HCT116 (cell line): ENCODE measurements at regions not wholly inside any gene's neighbourhood (a gene's known extent, or its start where the extent isn't known, plus 50 kb on each side); places are given as distances from the start of the nearest gene placed in this dataset.
"Not testable (repeated sequence)": the region's sequence is repeated elsewhere in the genome, so short reads cannot be mapped to it uniquely, and the experiment has no call there.

Experiments
- ATAC-seq: fragments of 200-7000 bp; cut with Tn5 transposase; 2 replicates; pipeline ENCODE4 v1.9.1; 2020; ENCODE audit warnings: mild to moderate bottlenecking, moderate library complexity
- BruUV-seq: library from RNA; stranded (reverse); fragments of 400-500 nt; replicated peaks from 2 replicates; lab custom pipeline; 2021; lab: Mats Ljungman, UMichigan
- CTCF ChIA-PET: fragments of 300-600 bp; sonication (Branson Sonifier 250); formaldehyde crosslinking; loops from one replicate; lab custom pipeline; 2021; ENCODE audit warnings: antibody characterized with exemption; lab: Charles Lee
- POLR2A ChIA-PET: fragments of 300-600, 350-600 bp; sonication (Branson Sonifier 250); formaldehyde crosslinking; loops from one replicate; lab custom pipeline; 2021; ENCODE audit warnings: antibody characterized with exemption; lab: Charles Lee
- RAD21 ChIA-PET, 2 experiments: fragments of 300-600 bp; sonication (Branson Sonifier 250); formaldehyde crosslinking; loops; one replicate each; lab custom pipeline; 2023; ENCODE audit warnings: low total read pairs in 2 of 2; ENCODE audit not compliant: uncharacterized antibody in 2 of 2, unreplicated experiment in 2 of 2, low non-redundant PET in 1 of 2; lab: Charles Lee
- DNase-seq: peaks from one replicate; pipeline ENCODE4 v3.0.0-alpha.2; 2010; ENCODE audit warnings: low read depth, low spot score
- H2AFZ ChIP-seq: fragments of 200-600 bp; shearing (Covaris generic), sonication (generic); 2 replicates; pipeline ENCODE4 v1.6.1; 2017; ENCODE audit warnings: low read depth, mixed run types, mixed read lengths, antibody characterized with exemption, low read length; ENCODE audit not compliant: poor library complexity, severe bottlenecking
- H3K27ac ChIP-seq: 2 replicates; pipeline ENCODE4 v1.5.1; 2012; ENCODE audit warnings: low read depth, low read length
- H3K27me3 ChIP-seq: fragments of 200-600 bp; sonication (generic); 2 replicates; pipeline ENCODE4 v1.6.1; 2016; ENCODE audit warnings: mixed run types, low read length, mixed read lengths; ENCODE audit not compliant: insufficient read depth
- H3K36me3 ChIP-seq, 2 experiments: fragments of 200-500 bp in 1 of 2; fragments of 200-600 bp in 1 of 2; sonication (Bioruptor generic) in 1 of 2; sonication (generic) in 1 of 2; 2 replicates each; pipeline versions ENCODE4 v1.5.1 to v1.6.1; 2014 to 2016; ENCODE audit warnings: low read length in 2 of 2, inconsistent platforms in 1 of 2, mixed read lengths in 1 of 2, mixed run types in 1 of 2; ENCODE audit not compliant: insufficient read depth in 2 of 2, control insufficient read depth in 1 of 2
- H3K4me1 ChIP-seq, 2 experiments: fragments of 200-600 bp in 1 of 2; sonication (generic) in 1 of 2; 2 replicates each; pipeline versions ENCODE4 v1.5.1 to v1.6.1; 2012 to 2017; ENCODE audit warnings: low read length in 2 of 2, inconsistent platforms in 1 of 2, mild to moderate bottlenecking in 1 of 2, mixed read lengths in 1 of 2, mixed run types in 1 of 2, moderate library complexity in 1 of 2; ENCODE audit not compliant: insufficient read depth in 2 of 2, control insufficient read depth in 1 of 2
- H3K4me2 ChIP-seq: fragments of 200-600 bp; sonication (generic); 2 replicates; pipeline ENCODE4 v1.6.1; 2017; ENCODE audit warnings: mixed run types, low read length, mixed read lengths
- H3K4me3 ChIP-seq, 2 experiments: fragments of 200-600 bp in 1 of 2; sonication (generic) in 1 of 2; replicated peaks in 1 of 2; 2 replicates each; pipeline ENCODE4 v1.5.1; 2011 to 2016; ENCODE audit warnings: low read length in 2 of 2, control low read depth in 1 of 2, low read depth in 1 of 2, mild to moderate bottlenecking in 1 of 2, mixed read lengths in 1 of 2, mixed run types in 1 of 2
- H3K79me2 ChIP-seq: fragments of 200-600 bp; sonication (generic); 2 replicates; pipeline ENCODE4 v1.6.1; 2017; ENCODE audit warnings: mild to moderate bottlenecking, mixed run types, low read length, moderate library complexity, mixed read lengths; ENCODE audit not compliant: insufficient read depth
- H3K9ac ChIP-seq: fragments of 200-600 bp; sonication (generic); 2 replicates; pipeline ENCODE4 v1.6.1; 2016; ENCODE audit warnings: low read length, mixed read lengths
- H3K9me2 ChIP-seq: fragments of 200-600 bp; sonication (generic), shearing (Covaris generic); 2 replicates; pipeline ENCODE4 v1.6.1; 2017; ENCODE audit warnings: mixed run types, mild to moderate bottlenecking, moderate library complexity; ENCODE audit not compliant: insufficient read depth
- H3K9me3 ChIP-seq, 2 experiments: fragments of 200-500 bp in 1 of 2; fragments of 200-600 bp in 1 of 2; sonication (Bioruptor generic) in 1 of 2; sonication (generic) in 1 of 2; 2 replicates each; pipeline ENCODE4 v1.6.1; 2014 to 2017; ENCODE audit warnings: low read length in 2 of 2, mixed read lengths in 2 of 2, inconsistent platforms in 1 of 2, low read depth in 1 of 2, mild to moderate bottlenecking in 1 of 2, mixed run types in 1 of 2, moderate library complexity in 1 of 2; ENCODE audit not compliant: control insufficient read depth in 1 of 2, insufficient read depth in 1 of 2
- H4K20me1 ChIP-seq: fragments of 200-600 bp; sonication (generic), shearing (Covaris generic); 2 replicates; pipeline ENCODE4 v1.6.1; 2017; ENCODE audit warnings: mixed run types, mild to moderate bottlenecking, moderate library complexity; ENCODE audit not compliant: insufficient read depth
- ATF3 ChIP-seq: IDR thresholded peaks from 2 replicates; pipeline ENCODE4 v1.6.1; 2012
- CBX3 ChIP-seq: IDR thresholded peaks from 2 replicates; pipeline ENCODE4 v1.6.1; 2012; ENCODE audit warnings: low read depth
- CEBPB ChIP-seq: IDR thresholded peaks from 2 replicates; pipeline ENCODE4 v1.6.1; 2012; ENCODE audit warnings: low read depth
- CTCF ChIP-seq, 3 experiments: fragments of 200-600 bp in 1 of 3; sonication (generic) in 1 of 3; IDR thresholded peaks in 2 of 3; conservative IDR thresholded peaks in 1 of 3; 2 replicates each; pipeline ENCODE4 v1.5.1; 2012 to 2017; ENCODE audit warnings: low read depth in 2 of 3, low read length in 2 of 3, antibody characterized with exemption in 1 of 3, borderline replicate concordance in 1 of 3, control low read depth in 1 of 3, mild to moderate bottlenecking in 1 of 3, mixed read lengths in 1 of 3, mixed run types in 1 of 3, moderate library complexity in 1 of 3; ENCODE audit not compliant: insufficient read depth in 1 of 3
- FOSL1 ChIP-seq: IDR thresholded peaks from 2 replicates; pipeline ENCODE4 v1.6.1; 2012; ENCODE audit warnings: low read depth
- JUND ChIP-seq: IDR thresholded peaks from 2 replicates; pipeline ENCODE4 v1.6.1; 2012
- POLR2A ChIP-seq: IDR thresholded peaks from 2 replicates; pipeline ENCODE4 v1.7.0; 2011; ENCODE audit warnings: borderline replicate concordance; ENCODE audit not compliant: insufficient read depth, insufficient read length; ENCODE audit errors: extremely low read depth
- POLR2AphosphoS5 ChIP-seq: IDR thresholded peaks from 2 replicates; pipeline ENCODE4 v1.6.1; 2011; ENCODE audit warnings: mild to moderate bottlenecking, low read depth, low read length, moderate library complexity
- RAD21 ChIP-seq: IDR thresholded peaks from 2 replicates; pipeline ENCODE4 v1.6.1; 2012; ENCODE audit warnings: low read depth, mild to moderate bottlenecking
- SIN3A ChIP-seq: IDR thresholded peaks from 2 replicates; pipeline ENCODE4 v1.6.1; 2012; ENCODE audit warnings: low read depth
- SP1 ChIP-seq: IDR thresholded peaks from 2 replicates; pipeline ENCODE4 v1.6.1; 2012; ENCODE audit warnings: low read depth
- SRF ChIP-seq: IDR thresholded peaks from 2 replicates; pipeline ENCODE4 v1.6.1; 2012; ENCODE audit warnings: low read depth
- YY1 ChIP-seq: IDR thresholded peaks from 2 replicates; pipeline ENCODE4 v1.6.1; 2011; ENCODE audit warnings: low read length, low read depth, moderate library complexity, mild to moderate bottlenecking; ENCODE audit not compliant: insufficient replicate concordance; ENCODE audit errors: extremely low read depth
- ZFX ChIP-seq: fragments of 450-650 bp; IDR thresholded peaks from 2 replicates; pipeline ENCODE4 v1.6.1; 2017
- ZNF274 ChIP-seq: fragments of 200-500 bp; sonication (Bioruptor generic); IDR thresholded peaks from 2 replicates; pipeline ENCODE4 v1.6.1; 2014; ENCODE audit warnings: mild to moderate bottlenecking, low read depth, low read length, inconsistent platforms
- intact Hi-C: fragments of 100-400 bp; cut with micrococcal nuclease; formaldehyde crosslinking; loops from 2 replicates; pipeline ENCODE4 v1.10.0; 2022

GRCh38 chr7:73960548-73960947 lies 67.4 kb upstream of the ELN start:
- Histone ChIP-seq H3K27me3 (no peaks in the 10 kb centered on the region), H3K4me3 (no peak overlapping the region), H3K4me1 (peaks cover 0 to 4% of the 10 kb centered on the region in 2 experiments; a peak in 1 of 4 replicates), H3K9me2 (no peaks in the 10 kb centered on the region), H3K27ac (no peak overlapping the region), H3K9ac (no peak overlapping the region), H4K20me1 (no peaks in the 10 kb centered on the region), H3K36me3 (no peaks in the 10 kb centered on the region), H3K79me2 (no peaks in the 10 kb centered on the region), H2AFZ (no peak overlapping the region), H3K4me2 (no peak overlapping the region), H3K9me3 (peaks cover 0 to 9% of the 10 kb centered on the region in 2 experiments; a peak in 1 of 4 replicates)
- ChIA-PET CTCF (no interaction called here), RAD21 (no interaction called here), POLR2A (no interaction called here)
- no TSS peak for BruUV-seq
- intact Hi-C loops: no loop called here
- no peak for ATAC-seq
- no peak for DNase-seq
- no peak for TF ChIP-seq JUND
- TF ChIP-seq POLR2AphosphoS5: no peak
- TF ChIP-seq SRF: no peak
- no peak for TF ChIP-seq ZNF274
- no peak for TF ChIP-seq CBX3
- TF ChIP-seq YY1: no peak
- no peak for TF ChIP-seq CTCF (IDR thresholded peaks at IDR 0.05 in 2 of 3, conservative IDR thresholded peaks at IDR 0.05 in 1 of 3; ENCODE audit: borderline replicate concordance in 1 of 3, insufficient read depth in 1 of 3, low read depth in 2 of 3, low read length in 2 of 3)
- no peak for TF ChIP-seq POLR2A
- TF ChIP-seq SIN3A: no peak
- TF ChIP-seq CEBPB: no peak
- TF ChIP-seq RAD21: no peak
- TF ChIP-seq ZFX: no peak
- TF ChIP-seq FOSL1: no peak
- TF ChIP-seq ATF3: no peak
- TF ChIP-seq SP1: no peak

GRCh38 chr7:73961991-73962390 lies 66.0 kb upstream of the ELN start:
- intact Hi-C loops, DNase-seq, H3K27ac ChIP-seq, H3K27me3 ChIP-seq, H3K9me3 ChIP-seq, RAD21 ChIA-PET, H3K36me3 ChIP-seq, H3K4me3 ChIP-seq, H4K20me1 ChIP-seq, H2AFZ ChIP-seq, H3K4me2 ChIP-seq, ATAC-seq, BruUV-seq, H3K9ac ChIP-seq, POLR2A ChIA-PET, H3K9me2 ChIP-seq, H3K79me2 ChIP-seq, H3K4me1 ChIP-seq: not testable (repeated sequence)
- CTCF ChIA-PET: interaction anchor here (0.9 kb wide), 1 partner anchor 26 kb away, joined by 3 read pairs; no protein-coding TSS in a partner anchor
